ENCODE measurements at regions not wholly inside any gene's neighbourhood (a gene's known extent, or its start where the extent isn't known, plus 50 kb on each side); places are given as distances from the start of the nearest gene placed in this dataset.

- H3K4me1 ChIP-seq (ENCODE audit: insufficient read depth, low read length, poor library complexity, severe bottlenecking) = no peaks in the 10 kb centered on the region
- BruUV-seq (replicated peaks) = no TSS peak
- H3K9me3 ChIP-seq (ENCODE audit: low read depth, low read length, poor library complexity, severe bottlenecking) = no peaks in the 10 kb centered on the region
- DNase-seq (ENCODE audit: low spot score) = no peak
- no peak overlapping the region for H3K4me3 ChIP-seq (ENCODE audit: low read depth, low read length, poor library complexity, severe bottlenecking)
- H3K27me3 ChIP-seq (replicated peaks; ENCODE audit: insufficient read depth, low read depth, low read length, poor library complexity) = no peaks in the 10 kb centered on the region
- intact Hi-C loops (cut with micrococcal nuclease; ENCODE audit: unreplicated experiment) = loop anchor here (5.0 kb wide), 1 partner anchor 50 kb away; no protein-coding TSS in a partner anchor
- H3K27ac ChIP-seq (ENCODE audit: low read depth, low read length, poor library complexity, severe bottlenecking) = no peak overlapping the region
- POLR2A ChIA-PET (ENCODE audit: low non-redundant PET) = no interaction called here
- H3K36me3 ChIP-seq (ENCODE audit: insufficient read depth, low read length, poor library complexity, severe bottlenecking) = no peaks in the 10 kb centered on the region
- TF ChIP-seq CTCF (conservative IDR thresholded peaks at IDR 0.05; ENCODE audit: low read depth, low read length) = no peak
- CTCF ChIA-PET = no interaction called here
Observed at GRCh38 chr20:48222595-48223180, 437.4 kb upstream of the SULF2 start.

GRCh38 chr20:48220033-48220633 lies 434.9 kb upstream of the SULF2 start:
- intact Hi-C loops (cut with micrococcal nuclease; ENCODE audit: unreplicated experiment) = loop anchor here (5.0 kb wide), 1 partner anchor 52 kb away; no protein-coding TSS in a partner anchor
- BruUV-seq (replicated peaks) = no TSS peak
- ChIA-PET CTCF (no interaction called here), POLR2A (ENCODE audit: low non-redundant PET) (no interaction called here)
- no peak for DNase-seq (ENCODE audit: low spot score)
- Histone ChIP-seq H3K4me3 (ENCODE audit: low read depth, low read length, poor library complexity, severe bottlenecking) (no peak overlapping the region), H3K9me3 (ENCODE audit: low read depth, low read length, poor library complexity, severe bottlenecking) (no peaks in the 10 kb centered on the region), H3K4me1 (ENCODE audit: insufficient read depth, low read length, poor library complexity, severe bottlenecking) (no peaks in the 10 kb centered on the region), H3K27me3 (replicated peaks; ENCODE audit: insufficient read depth, low read depth, low read length, poor library complexity) (no peaks in the 10 kb centered on the region), H3K27ac (ENCODE audit: low read depth, low read length, poor library complexity, severe bottlenecking) (no peak overlapping the region), H3K36me3 (ENCODE audit: insufficient read depth, low read length, poor library complexity, severe bottlenecking) (no peaks in the 10 kb centered on the region)
- no peak for TF ChIP-seq EZH2 (IDR thresholded peaks at IDR 0.05; ENCODE audit: borderline replicate concordance, low read depth, low read length, poor library complexity, severe bottlenecking)
- TF ChIP-seq CTCF (conservative IDR thresholded peaks at IDR 0.05; ENCODE audit: low read depth, low read length) = no peak

DNA sequence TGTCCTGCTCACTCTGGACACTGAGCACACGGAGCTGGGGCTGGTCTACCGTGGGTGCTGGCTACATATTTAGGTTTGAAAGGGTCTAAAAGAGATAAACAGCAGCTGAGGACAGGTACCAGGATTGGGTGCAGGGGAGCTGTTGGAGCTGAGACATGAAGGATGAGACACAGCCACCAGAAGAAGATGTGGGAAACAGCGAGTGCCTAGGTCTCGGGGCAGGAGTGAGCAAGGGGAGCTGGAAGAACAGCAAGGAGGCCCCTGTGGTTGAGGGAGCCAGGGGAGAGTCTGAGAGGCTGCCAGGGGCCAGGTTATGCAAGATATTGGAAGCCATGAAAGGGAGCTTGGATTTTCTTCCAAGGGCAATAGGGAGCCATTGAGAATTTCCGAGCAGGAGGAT lies 434.0 kb upstream of the SULF2 start:
- H3K36me3 ChIP-seq (ENCODE audit: insufficient read depth, low read length, poor library complexity, severe bottlenecking) = no peaks in the 10 kb centered on the region
- H3K4me3 ChIP-seq (ENCODE audit: low read depth, low read length, poor library complexity, severe bottlenecking) = no peak overlapping the region
- BruUV-seq (replicated peaks) = no TSS peak
- no peak overlapping the region for H3K27ac ChIP-seq (ENCODE audit: low read depth, low read length, poor library complexity, severe bottlenecking)
- no peaks in the 10 kb centered on the region for H3K27me3 ChIP-seq (replicated peaks; ENCODE audit: insufficient read depth, low read depth, low read length, poor library complexity)
- intact Hi-C loops (cut with micrococcal nuclease; ENCODE audit: unreplicated experiment) = no loop called here
- CTCF ChIA-PET = no interaction called here
- TF ChIP-seq CTCF (conservative IDR thresholded peaks at IDR 0.05; ENCODE audit: low read depth, low read length) = no peak
- TF ChIP-seq EZH2 (IDR thresholded peaks at IDR 0.05; ENCODE audit: borderline replicate concordance, low read depth, low read length, poor library complexity, severe bottlenecking) = no peak
- DNase-seq (ENCODE audit: low spot score) = no peak
- POLR2A ChIA-PET (ENCODE audit: low non-redundant PET) = no interaction called here
- no peaks in the 10 kb centered on the region for H3K9me3 ChIP-seq (ENCODE audit: low read depth, low read length, poor library complexity, severe bottlenecking)
- H3K4me1 ChIP-seq (ENCODE audit: insufficient read depth, low read length, poor library complexity, severe bottlenecking) = no peaks in the 10 kb centered on the region

All from A673 (cell line).